ENCODE measurements at regions not wholly inside any gene's neighbourhood (a gene's known extent, or its start where the extent isn't known, plus 50 kb on each side); places are given as distances from the start of the nearest gene placed in this dataset.

- no peaks in the 10 kb centered on the region for H3K9me3 ChIP-seq (ENCODE audit: control insufficient read depth in 2 of 2, low read length in 2 of 2)
- no peak overlapping the region for H3K9ac ChIP-seq (ENCODE audit: low read length in 2 of 2)
- no peak overlapping the region for H3K27ac ChIP-seq (ENCODE audit: low read length)
- H3K4me3 ChIP-seq (ENCODE audit: low read length in 2 of 2), result no peak overlapping the region
- peaks cover 0 to 2% of the 10 kb centered on the region in 2 donors for H3K27me3 ChIP-seq (ENCODE audit: control insufficient read depth in 1 of 2, insufficient read depth in 2 of 2, low read length in 2 of 2)
- no peaks in the 10 kb centered on the region for H3K36me3 ChIP-seq (ENCODE audit: control insufficient read depth in 2 of 2, insufficient read depth in 2 of 2, low read length in 2 of 2)
- no peaks in the 10 kb centered on the region for H3K4me1 ChIP-seq (ENCODE audit: control insufficient read depth, insufficient read depth, low read length)
Measured at GRCh38 chr12:13724136-13724535, 257.3 kb downstream of the GRIN2B start.

GRCh38 chr12:13719986-13720385 lies 261.4 kb downstream of the GRIN2B start:
- H3K4me3 ChIP-seq (ENCODE audit: low read length in 2 of 2), result no peak overlapping the region
- H3K27me3 ChIP-seq (ENCODE audit: control insufficient read depth in 1 of 2, insufficient read depth in 2 of 2, low read length in 2 of 2), result no peaks in the 10 kb centered on the region
- no peak overlapping the region for H3K27ac ChIP-seq (ENCODE audit: low read length)
- H3K9me3 ChIP-seq (ENCODE audit: control insufficient read depth in 2 of 2, low read length in 2 of 2), result no peaks in the 10 kb centered on the region
- H3K4me1 ChIP-seq (ENCODE audit: control insufficient read depth, insufficient read depth, low read length), result no peaks in the 10 kb centered on the region
- H3K36me3 ChIP-seq (ENCODE audit: control insufficient read depth in 2 of 2, insufficient read depth in 2 of 2, low read length in 2 of 2), result no peaks in the 10 kb centered on the region
- H3K9ac ChIP-seq (ENCODE audit: low read length in 2 of 2), result no peak overlapping the region

- H3K4me3 ChIP-seq (ENCODE audit: low read length in 2 of 2), result no peak overlapping the region
- H3K27ac ChIP-seq (ENCODE audit: low read length), result no peak overlapping the region
- H3K36me3 ChIP-seq (ENCODE audit: control insufficient read depth in 2 of 2, insufficient read depth in 2 of 2, low read length in 2 of 2), result no peaks in the 10 kb centered on the region
- no peaks in the 10 kb centered on the region for H3K9me3 ChIP-seq (ENCODE audit: control insufficient read depth in 2 of 2, low read length in 2 of 2)
- no peak overlapping the region for H3K9ac ChIP-seq (ENCODE audit: low read length in 2 of 2)
- no peaks in the 10 kb centered on the region for H3K4me1 ChIP-seq (ENCODE audit: control insufficient read depth, insufficient read depth, low read length)
- no peaks in the 10 kb centered on the region for H3K27me3 ChIP-seq (ENCODE audit: control insufficient read depth in 1 of 2, insufficient read depth in 2 of 2, low read length in 2 of 2)
Measured at GRCh38 chr12:13718271-13718670, 263.1 kb downstream of the GRIN2B start.

GRCh38 chr12:13716119-13716518 lies 265.3 kb downstream of the GRIN2B start:
- Histone ChIP-seq H3K9me3 (ENCODE audit: control insufficient read depth in 2 of 2, low read length in 2 of 2) (no peaks in the 10 kb centered on the region), H3K36me3 (ENCODE audit: control insufficient read depth in 2 of 2, insufficient read depth in 2 of 2, low read length in 2 of 2) (no peaks in the 10 kb centered on the region), H3K9ac (ENCODE audit: low read length in 2 of 2) (no peak overlapping the region), H3K4me3 (ENCODE audit: low read length in 2 of 2) (no peak overlapping the region), H3K27me3 (ENCODE audit: control insufficient read depth in 1 of 2, insufficient read depth in 2 of 2, low read length in 2 of 2) (no peaks in the 10 kb centered on the region), H3K27ac (ENCODE audit: low read length) (no peak overlapping the region), H3K4me1 (ENCODE audit: control insufficient read depth, insufficient read depth, low read length) (no peaks in the 10 kb centered on the region)

- no peak overlapping the region for H3K4me3 ChIP-seq (ENCODE audit: low read length in 2 of 2)
- H3K27ac ChIP-seq (ENCODE audit: low read length), result no peak overlapping the region
- no peaks in the 10 kb centered on the region for H3K27me3 ChIP-seq (ENCODE audit: control insufficient read depth in 1 of 2, insufficient read depth in 2 of 2, low read length in 2 of 2)
- H3K9ac ChIP-seq (ENCODE audit: low read length in 2 of 2), result no peak overlapping the region
- no peaks in the 10 kb centered on the region for H3K9me3 ChIP-seq (ENCODE audit: control insufficient read depth in 2 of 2, low read length in 2 of 2)
- H3K4me1 ChIP-seq (ENCODE audit: control insufficient read depth, insufficient read depth, low read length), result no peaks in the 10 kb centered on the region
- H3K36me3 ChIP-seq (ENCODE audit: control insufficient read depth in 2 of 2, insufficient read depth in 2 of 2, low read length in 2 of 2), result no peaks in the 10 kb centered on the region
Measured at GRCh38 chr12:13713556-13714410, 267.6 kb downstream of the GRIN2B start.

- no peaks in the 10 kb centered on the region for H3K9me3 ChIP-seq (ENCODE audit: control insufficient read depth in 2 of 2, low read length in 2 of 2)
- H3K9ac ChIP-seq (ENCODE audit: low read length in 2 of 2), result no peak overlapping the region
- H3K27ac ChIP-seq (ENCODE audit: low read length), result no peak overlapping the region
- no peak overlapping the region for H3K4me3 ChIP-seq (ENCODE audit: low read length in 2 of 2)
- H3K27me3 ChIP-seq (ENCODE audit: control insufficient read depth in 1 of 2, insufficient read depth in 2 of 2, low read length in 2 of 2), result no peaks in the 10 kb centered on the region
- no peaks in the 10 kb centered on the region for H3K36me3 ChIP-seq (ENCODE audit: control insufficient read depth in 2 of 2, insufficient read depth in 2 of 2, low read length in 2 of 2)
- no peaks in the 10 kb centered on the region for H3K4me1 ChIP-seq (ENCODE audit: control insufficient read depth, insufficient read depth, low read length)
Measured at GRCh38 chr12:13707829-13708228, 273.6 kb downstream of the GRIN2B start.

GRCh38 chr12:13702381-13702780 lies 279.0 kb downstream of the GRIN2B start:
- H3K4me3 ChIP-seq (ENCODE audit: low read length in 2 of 2), result no peak overlapping the region
- H3K27ac ChIP-seq (ENCODE audit: low read length), result no peak overlapping the region
- no peaks in the 10 kb centered on the region for H3K4me1 ChIP-seq (ENCODE audit: control insufficient read depth, insufficient read depth, low read length)
- no peak overlapping the region for H3K9ac ChIP-seq (ENCODE audit: low read length in 2 of 2)
- H3K36me3 ChIP-seq (ENCODE audit: control insufficient read depth in 2 of 2, insufficient read depth in 2 of 2, low read length in 2 of 2), result no peaks in the 10 kb centered on the region
- H3K9me3 ChIP-seq (ENCODE audit: control insufficient read depth in 2 of 2, low read length in 2 of 2), result no peaks in the 10 kb centered on the region
- peaks cover 0 to 3% of the 10 kb centered on the region in 2 donors for H3K27me3 ChIP-seq (ENCODE audit: control insufficient read depth in 1 of 2, insufficient read depth in 2 of 2, low read length in 2 of 2)

- Histone ChIP-seq H3K27ac (ENCODE audit: low read length) (no peak overlapping the region), H3K9ac (ENCODE audit: low read length in 2 of 2) (no peak overlapping the region), H3K4me1 (ENCODE audit: control insufficient read depth, insufficient read depth, low read length) (no peaks in the 10 kb centered on the region), H3K9me3 (ENCODE audit: control insufficient read depth in 2 of 2, low read length in 2 of 2) (no peaks in the 10 kb centered on the region), H3K27me3 (ENCODE audit: control insufficient read depth in 1 of 2, insufficient read depth in 2 of 2, low read length in 2 of 2) (peaks cover 0 to 3% of the 10 kb centered on the region in 2 donors), H3K36me3 (ENCODE audit: control insufficient read depth in 2 of 2, insufficient read depth in 2 of 2, low read length in 2 of 2) (no peaks in the 10 kb centered on the region), H3K4me3 (ENCODE audit: low read length in 2 of 2) (no peak overlapping the region)
Measured at GRCh38 chr12:13701502-13701901, 279.9 kb downstream of the GRIN2B start.

GRCh38 chr12:13697973-13698372 lies 283.4 kb downstream of the GRIN2B start:
- Histone ChIP-seq H3K4me1 (ENCODE audit: control insufficient read depth, insufficient read depth, low read length) (no peaks in the 10 kb centered on the region), H3K9ac (ENCODE audit: low read length in 2 of 2) (no peak overlapping the region), H3K27ac (ENCODE audit: low read length) (no peak overlapping the region), H3K27me3 (ENCODE audit: control insufficient read depth in 1 of 2, insufficient read depth in 2 of 2, low read length in 2 of 2) (peaks cover 0 to 3% of the 10 kb centered on the region in 2 donors), H3K9me3 (ENCODE audit: control insufficient read depth in 2 of 2, low read length in 2 of 2) (no peaks in the 10 kb centered on the region), H3K4me3 (ENCODE audit: low read length in 2 of 2) (no peak overlapping the region), H3K36me3 (ENCODE audit: control insufficient read depth in 2 of 2, insufficient read depth in 2 of 2, low read length in 2 of 2) (no peaks in the 10 kb centered on the region)

GRCh38 chr12:13695781-13696180 lies 285.6 kb downstream of the GRIN2B start:
- Histone ChIP-seq H3K4me3 (ENCODE audit: low read length in 2 of 2) (no peak overlapping the region), H3K36me3 (ENCODE audit: control insufficient read depth in 2 of 2, insufficient read depth in 2 of 2, low read length in 2 of 2) (no peaks in the 10 kb centered on the region), H3K4me1 (ENCODE audit: control insufficient read depth, insufficient read depth, low read length) (no peaks in the 10 kb centered on the region), H3K27ac (ENCODE audit: low read length) (no peak overlapping the region), H3K9me3 (ENCODE audit: control insufficient read depth in 2 of 2, low read length in 2 of 2) (no peaks in the 10 kb centered on the region), H3K9ac (ENCODE audit: low read length in 2 of 2) (no peak overlapping the region), H3K27me3 (ENCODE audit: control insufficient read depth in 1 of 2, insufficient read depth in 2 of 2, low read length in 2 of 2) (peaks cover 0 to 3% of the 10 kb centered on the region in 2 donors)

- Histone ChIP-seq H3K36me3 (ENCODE audit: control insufficient read depth in 2 of 2, insufficient read depth in 2 of 2, low read length in 2 of 2) (no peaks in the 10 kb centered on the region), H3K4me1 (ENCODE audit: control insufficient read depth, insufficient read depth, low read length) (no peaks in the 10 kb centered on the region), H3K27ac (ENCODE audit: low read length) (no peak overlapping the region), H3K9ac (ENCODE audit: low read length in 2 of 2) (no peak overlapping the region), H3K4me3 (ENCODE audit: low read length in 2 of 2) (no peak overlapping the region), H3K9me3 (ENCODE audit: control insufficient read depth in 2 of 2, low read length in 2 of 2) (no peaks in the 10 kb centered on the region), H3K27me3 (ENCODE audit: control insufficient read depth in 1 of 2, insufficient read depth in 2 of 2, low read length in 2 of 2) (no peaks in the 10 kb centered on the region)
Measured at GRCh38 chr12:13692332-13692731, 289.1 kb downstream of the GRIN2B start.
